ENCODE measurements at regions not wholly inside any gene's neighbourhood (a gene's known extent, or its start where the extent isn't known, plus 50 kb on each side); places are given as distances from the start of the nearest gene placed in this dataset.
"Not testable (repeated sequence)": the region's sequence is repeated elsewhere in the genome, so short reads cannot be mapped to it uniquely, and the experiment has no call there.

GRCh38 chr17:52923658-52924057 is 765.1 kb upstream of the CA10 start:
- DNase-seq (ENCODE audit: low read depth in 3 of 3) = no peak

- DNase-seq (ENCODE audit: low read depth in 3 of 3) = no peak
These were observed 740.7 kb upstream of the CA10 start for GRCh38 chr17:52899235-52899634.

GRCh38 chr17:52895272-52895671 is 736.8 kb upstream of the CA10 start:
- no peak for DNase-seq (ENCODE audit: low read depth in 3 of 3)

GRCh38 chr17:52892334-52892733 is 733.8 kb upstream of the CA10 start:
- no peak for DNase-seq (ENCODE audit: low read depth in 3 of 3)

GRCh38 chr17:52885882-52886281 is 727.4 kb upstream of the CA10 start:
- DNase-seq (ENCODE audit: low read depth in 3 of 3) = no peak

- not testable (repeated sequence) for DNase-seq (ENCODE audit: low read depth in 3 of 3)
These were observed 725.5 kb upstream of the CA10 start for GRCh38 chr17:52883907-52884491.

- not testable (repeated sequence) for DNase-seq (ENCODE audit: low read depth in 3 of 3)
These were observed 688.3 kb upstream of the CA10 start for GRCh38 chr17:52846767-52847166.

- no peak for DNase-seq (ENCODE audit: low read depth in 3 of 3)
These were observed 683.5 kb upstream of the CA10 start for GRCh38 chr17:52841971-52842370.

- no peak for DNase-seq (ENCODE audit: low read depth in 3 of 3)
These were observed 679.0 kb upstream of the CA10 start for GRCh38 chr17:52837492-52837891.

GRCh38 chr17:52831536-52831935 is 673.0 kb upstream of the CA10 start:
- no peak for DNase-seq (ENCODE audit: low read depth in 3 of 3)

- DNase-seq (ENCODE audit: low read depth in 3 of 3) = no peak
These were observed 670.1 kb upstream of the CA10 start for GRCh38 chr17:52828621-52829020.

GRCh38 chr17:52827526-52827925 is 669.0 kb upstream of the CA10 start:
- no peak for DNase-seq (ENCODE audit: low read depth in 3 of 3)

GRCh38 chr17:52824542-52824941 is 666.0 kb upstream of the CA10 start:
- DNase-seq (ENCODE audit: low read depth in 3 of 3) = no peak

- DNase-seq (ENCODE audit: low read depth in 3 of 3) = no peak
These were observed 664.6 kb upstream of the CA10 start for GRCh38 chr17:52823155-52823554.

GRCh38 chr17:52790359-52790955 is 631.9 kb upstream of the CA10 start:
- no peak for DNase-seq (ENCODE audit: low read depth in 3 of 3)

- no peak for DNase-seq (ENCODE audit: low read depth in 3 of 3)
These were observed 631.3 kb upstream of the CA10 start for GRCh38 chr17:52789829-52790228.

GRCh38 chr17:52776234-52776633 is 617.7 kb upstream of the CA10 start:
- no peak for DNase-seq (ENCODE audit: low read depth in 3 of 3)

- no peak for DNase-seq (ENCODE audit: low read depth in 3 of 3)
These were observed 604.3 kb upstream of the CA10 start for GRCh38 chr17:52762794-52763167.

- no peak for DNase-seq (ENCODE audit: low read depth in 3 of 3)
These were observed 603.8 kb upstream of the CA10 start for GRCh38 chr17:52762147-52762793.

GRCh38 chr17:52759864-52760263 is 601.4 kb upstream of the CA10 start:
- DNase-seq (ENCODE audit: low read depth in 3 of 3) = no peak

- no peak for DNase-seq (ENCODE audit: low read depth in 3 of 3)
These were observed 600.0 kb upstream of the CA10 start for GRCh38 chr17:52758481-52758880.

GRCh38 chr17:52756746-52757145 is 598.2 kb upstream of the CA10 start:
- DNase-seq (ENCODE audit: low read depth in 3 of 3) = no peak

GRCh38 chr17:52754838-52755237 is 596.3 kb upstream of the CA10 start:
- DNase-seq (ENCODE audit: low read depth in 3 of 3) = no peak

- DNase-seq (ENCODE audit: low read depth in 3 of 3) = no peak
These were observed 592.5 kb upstream of the CA10 start for GRCh38 chr17:52751051-52751450.
